Retinal pigment epithelial cell (primary cell): ENCODE measurements at regions not wholly inside any gene's neighbourhood (a gene's known extent, or its start where the extent isn't known, plus 50 kb on each side); places are given as distances from the start of the nearest gene placed in this dataset.

Experiments used
- DNase-seq: peaks from one replicate; pipeline ENCODE4 v3.0.0-alpha.2; 2010; ENCODE audit warnings: low read depth
- H3K4me3 ChIP-seq: 2 replicates; pipeline ENCODE4 v1.5.1; 2011; ENCODE audit warnings: mild to moderate bottlenecking, low read length, control low read depth, moderate library complexity
- TF ChIP-seq, protein P1 (sequence below): conservative IDR thresholded peaks from 2 replicates; pipeline ENCODE4 v1.5.1; 2011; ENCODE audit warnings: low read depth, low read length, control low read depth, inconsistent platforms

DNA sequence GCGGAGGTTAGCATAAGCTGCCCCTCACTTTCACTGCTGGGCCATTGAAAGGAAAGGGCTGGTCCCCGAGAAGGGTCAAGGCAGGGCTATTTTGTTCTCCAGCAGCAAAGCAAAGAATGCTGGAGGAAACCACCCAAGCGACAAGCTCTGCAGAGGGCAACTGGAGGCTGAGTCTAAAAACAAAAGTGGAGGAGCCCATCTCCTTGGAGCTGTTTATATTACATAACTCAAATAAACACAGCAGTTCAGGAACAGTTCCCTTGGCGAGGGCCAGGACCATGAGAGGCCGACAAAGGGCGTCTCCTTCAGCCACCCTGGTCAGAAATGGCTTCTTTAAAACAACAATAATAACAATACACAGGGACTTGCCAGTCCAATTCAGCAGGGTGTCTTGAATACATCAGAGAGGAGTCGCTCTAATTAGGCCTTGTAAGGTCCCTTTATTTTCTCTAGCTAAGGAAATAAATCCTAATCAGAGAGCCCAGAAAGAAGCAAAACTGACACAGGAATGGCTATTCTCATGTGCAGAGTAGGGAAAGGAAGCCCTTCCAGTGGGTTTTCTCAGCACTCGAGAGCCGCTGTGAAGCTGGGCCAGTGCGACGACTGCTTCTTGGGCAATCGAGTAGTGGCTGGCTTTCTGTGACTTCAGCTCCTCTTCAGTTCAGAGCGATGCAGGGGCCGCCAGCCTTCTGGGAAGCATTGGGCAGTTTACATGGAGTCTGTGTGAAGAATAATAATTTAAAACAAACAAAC lies 57.0 kb upstream of the TARBP1 start:
- TF ChIP-seq, protein P1, sequence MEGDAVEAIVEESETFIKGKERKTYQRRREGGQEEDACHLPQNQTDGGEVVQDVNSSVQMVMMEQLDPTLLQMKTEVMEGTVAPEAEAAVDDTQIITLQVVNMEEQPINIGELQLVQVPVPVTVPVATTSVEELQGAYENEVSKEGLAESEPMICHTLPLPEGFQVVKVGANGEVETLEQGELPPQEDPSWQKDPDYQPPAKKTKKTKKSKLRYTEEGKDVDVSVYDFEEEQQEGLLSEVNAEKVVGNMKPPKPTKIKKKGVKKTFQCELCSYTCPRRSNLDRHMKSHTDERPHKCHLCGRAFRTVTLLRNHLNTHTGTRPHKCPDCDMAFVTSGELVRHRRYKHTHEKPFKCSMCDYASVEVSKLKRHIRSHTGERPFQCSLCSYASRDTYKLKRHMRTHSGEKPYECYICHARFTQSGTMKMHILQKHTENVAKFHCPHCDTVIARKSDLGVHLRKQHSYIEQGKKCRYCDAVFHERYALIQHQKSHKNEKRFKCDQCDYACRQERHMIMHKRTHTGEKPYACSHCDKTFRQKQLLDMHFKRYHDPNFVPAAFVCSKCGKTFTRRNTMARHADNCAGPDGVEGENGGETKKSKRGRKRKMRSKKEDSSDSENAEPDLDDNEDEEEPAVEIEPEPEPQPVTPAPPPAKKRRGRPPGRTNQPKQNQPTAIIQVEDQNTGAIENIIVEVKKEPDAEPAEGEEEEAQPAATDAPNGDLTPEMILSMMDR: no peak
- no peak for DNase-seq
- H3K4me3 ChIP-seq: no peak overlapping the region

DNA sequence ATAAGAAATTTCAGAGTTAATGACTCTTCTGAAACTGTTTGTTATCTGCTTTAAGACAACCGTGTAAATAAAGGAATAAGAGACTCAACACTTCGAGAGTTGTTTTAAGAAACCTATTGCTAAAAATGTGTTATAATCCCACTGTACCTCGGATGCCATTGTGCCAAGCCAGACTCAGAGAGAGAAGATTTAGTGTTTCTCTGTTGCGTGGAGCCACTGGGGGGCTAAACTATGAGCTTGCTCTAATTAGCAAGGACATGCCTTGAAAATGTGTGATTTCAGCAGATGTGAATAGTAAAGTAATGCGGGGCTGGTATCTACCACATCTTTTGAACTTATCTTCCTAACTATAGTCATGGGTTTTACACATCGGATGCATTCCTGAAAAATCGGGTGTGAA lies 56.2 kb upstream of the TARBP1 start:
- no peak for DNase-seq
- no peak overlapping the region for H3K4me3 ChIP-seq
- TF ChIP-seq, protein P1: no peak

DNA sequence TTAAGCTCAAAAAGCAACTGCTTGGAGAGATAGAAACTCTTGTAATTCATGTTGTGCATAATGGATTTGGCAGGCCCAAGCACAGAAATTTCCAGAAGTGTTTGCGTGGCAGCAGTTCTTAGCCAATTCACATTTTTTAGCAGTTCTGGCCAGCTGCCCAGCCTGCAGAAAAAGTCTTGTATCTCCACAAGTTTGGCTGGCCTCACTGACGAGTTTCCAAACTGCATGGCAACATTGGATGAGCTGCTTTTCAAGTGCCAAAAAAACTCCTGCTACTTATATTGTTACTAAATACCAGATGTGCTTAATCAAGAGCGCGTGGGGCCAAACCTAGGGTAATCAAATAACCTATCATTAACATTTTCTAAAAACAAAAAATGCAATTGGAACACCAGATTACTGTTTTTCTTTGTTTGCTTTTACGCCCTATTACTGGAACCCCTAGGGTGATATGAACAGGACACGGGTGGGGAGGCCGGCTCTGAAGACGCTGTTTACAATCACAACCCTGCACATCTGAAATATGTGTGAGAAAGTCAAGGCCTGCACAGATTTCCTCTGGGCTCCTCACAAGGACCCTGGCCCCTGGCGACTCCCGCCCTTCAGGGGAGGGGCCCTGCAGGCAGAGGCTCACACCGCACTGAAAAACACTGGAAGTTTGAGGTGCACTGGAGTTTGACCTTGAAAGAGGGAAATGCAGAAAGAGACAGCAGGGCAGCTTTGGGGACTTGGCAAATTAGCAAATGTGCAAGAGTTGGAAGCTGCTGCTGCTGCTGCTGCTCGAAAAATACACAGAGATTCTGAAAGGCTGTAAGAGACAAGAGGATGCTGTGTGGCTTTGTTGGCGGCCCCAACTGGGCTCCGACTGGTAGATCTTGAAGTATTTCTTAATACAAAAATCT lies 55.2 kb upstream of the TARBP1 start:
- H3K4me3 ChIP-seq: no peak overlapping the region
- TF ChIP-seq, protein P1: no peak
- DNase-seq: peak; percentile 77

DNA sequence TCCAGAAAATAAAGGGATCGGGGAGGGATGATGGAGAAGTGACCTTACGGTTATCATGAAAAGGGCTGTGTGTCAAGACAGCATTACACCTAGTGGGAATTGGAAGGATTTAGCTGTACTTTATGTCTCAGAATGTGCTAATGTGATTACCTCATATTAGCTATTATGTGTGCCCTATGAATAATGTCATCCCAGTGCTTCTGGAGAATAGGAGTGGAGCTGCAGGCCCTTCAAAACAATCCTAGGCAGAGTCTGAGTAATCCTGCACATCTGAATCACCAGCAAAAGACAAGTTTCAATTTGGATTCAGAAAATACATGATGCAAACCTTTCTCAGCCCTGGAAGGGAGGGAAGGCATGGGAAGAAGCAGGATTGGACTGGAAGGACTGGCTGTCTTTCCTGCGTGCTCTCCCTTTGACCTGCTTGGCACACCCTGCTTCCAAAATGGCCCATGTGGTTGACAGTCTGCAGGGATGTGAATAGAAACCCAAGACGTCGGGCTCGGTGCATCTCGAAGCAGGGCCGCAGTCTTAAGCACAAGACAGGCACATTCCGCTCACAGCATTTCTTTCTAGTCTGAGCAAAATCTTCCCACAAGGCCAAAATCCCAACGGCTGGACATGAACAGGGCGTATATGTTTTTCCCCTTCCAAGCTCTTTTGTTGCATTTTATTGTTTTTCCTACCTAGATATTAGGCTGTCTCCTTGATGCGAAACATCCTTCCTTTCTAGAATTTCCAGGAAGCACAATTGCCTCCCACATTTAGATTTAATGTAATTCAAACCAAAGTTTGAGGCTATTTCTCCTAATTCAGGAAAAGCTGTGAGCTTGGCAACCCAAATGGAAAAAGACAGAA lies 54.3 kb upstream of the TARBP1 start:
- TF ChIP-seq, protein P1: no peak
- no peak overlapping the region for H3K4me3 ChIP-seq
- peak; percentile 56 for DNase-seq

DNA sequence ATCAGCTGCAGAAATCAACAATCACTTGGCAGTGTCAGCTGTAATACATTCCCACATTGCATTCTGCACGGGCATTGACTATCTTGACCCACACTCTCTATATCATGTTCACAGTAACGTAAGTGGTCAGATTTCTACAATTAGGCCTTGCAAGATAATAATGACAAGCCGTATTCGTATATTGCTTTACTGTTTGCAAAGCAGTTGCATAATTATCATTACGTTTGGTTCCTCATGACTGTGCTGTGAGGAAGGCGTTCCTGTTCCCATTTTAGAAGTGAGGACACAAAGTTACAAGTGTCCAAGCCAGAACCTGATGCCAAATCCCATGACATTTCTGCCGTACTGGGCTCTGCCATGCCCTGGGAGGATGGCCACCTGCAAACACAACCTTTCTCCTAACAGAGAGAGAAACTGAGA lies 53.5 kb upstream of the TARBP1 start:
- H3K4me3 ChIP-seq: no peak overlapping the region
- TF ChIP-seq, protein P1: no peak
- no peak for DNase-seq

DNA sequence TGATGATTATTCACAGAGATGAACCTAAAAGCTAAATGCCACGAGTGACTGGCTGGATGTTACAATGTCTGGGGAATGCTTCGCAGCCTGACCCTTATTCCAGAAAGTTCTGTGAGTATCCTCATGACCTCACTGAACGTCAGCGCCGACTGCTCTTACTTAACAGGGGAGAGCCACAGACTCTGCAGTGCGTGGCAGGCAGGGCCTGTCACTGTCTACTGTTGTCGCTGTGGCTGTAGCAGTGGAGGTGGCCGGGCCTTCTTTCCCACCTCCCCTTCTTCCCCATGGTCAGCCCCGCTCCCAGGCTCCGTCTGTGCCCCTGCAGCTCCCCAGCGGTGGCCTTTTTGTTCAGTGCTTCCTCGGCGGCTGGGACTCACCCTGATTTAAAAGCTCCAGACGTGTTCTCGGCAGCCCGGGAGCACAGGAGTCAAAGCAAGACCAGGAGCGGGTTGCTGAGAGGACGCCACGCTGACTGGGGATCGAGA lies 52.2 kb upstream of the TARBP1 start:
- H3K4me3 ChIP-seq: no peak overlapping the region
- DNase-seq: no peak
- TF ChIP-seq, protein P1: no peak
